Right lobe of liver (tissue), 6 donors: ENCODE measurements at regions not wholly inside any gene's neighbourhood (a gene's known extent, or its start where the extent isn't known, plus 50 kb on each side); places are given as distances from the start of the nearest gene placed in this dataset.

Experiments
- ATAC-seq, 4 donors: fragments of 200-7000 bp; cut with Tn5 transposase; one replicate each; pipeline ENCODE4 v1.9.1; 2020; ENCODE audit warnings: mild to moderate bottlenecking in 4 of 4, moderate library complexity in 4 of 4
- DNase-seq, 3 donors: peaks; one replicate each; pipeline ENCODE4 v3.0.0-alpha.2; 2020
- H3K27ac ChIP-seq, 3 donors: fragments of 200-600 bp; one replicate each; pipeline ENCODE4 v1.8.0; 2022
- H3K27me3 ChIP-seq, 2 donors: fragments of 200-600 bp; one replicate each; pipeline ENCODE4 v1.8.0; 2022
- H3K36me3 ChIP-seq, 4 donors: fragments of 200-600 bp; sonication (generic) in 1 of 4; one replicate each; pipeline versions ENCODE4 v1.5.1 to v1.8.0; 2017 to 2022; ENCODE audit warnings: control low read depth in 1 of 4
- H3K4me1 ChIP-seq, 4 donors: fragments of 200-600 bp; sonication (generic) in 1 of 4; one replicate each; pipeline versions ENCODE4 v1.5.1 to v1.8.0; 2017 to 2022; ENCODE audit warnings: control low read depth in 1 of 4
- H3K4me3 ChIP-seq, 3 donors: fragments of 200-600 bp; one replicate each; pipeline ENCODE4 v1.8.0; 2022
- H3K9me3 ChIP-seq, 4 donors: fragments of 200-600 bp; sonication (generic) in 1 of 4; one replicate each; pipeline versions ENCODE4 v1.5.1 to v1.8.0; 2017 to 2022; ENCODE audit warnings: control low read depth in 1 of 4
- POLR2A ChIP-seq: fragments of 450-650 bp; IDR thresholded peaks from one replicate; pipeline ENCODE4 v1.6.1; 2017; ENCODE audit warnings: antibody characterized with exemption, mild to moderate bottlenecking
- WGBS: methylation state at CpG from one replicate; pipeline ENCODE4 v1.1.6; 2018; ENCODE audit warnings: low coverage, low lambda C conversion rate; ENCODE audit not compliant: insufficient coverage; ENCODE audit errors: missing lambda C conversion rate; 5-methylcytosine and 5-hydroxymethylcytosine counted together
- intact Hi-C, 2 donors: fragments of 100-400 bp; cut with DNase I; formaldehyde crosslinking; loops; one replicate each; pipeline versions ENCODE4 v1.11.2 to v1.14.1; 2022
- TF ChIP-seq, protein P1 (sequence below), 4 donors: fragments of 200-600 bp in 3 of 4; fragments of 450-650 bp in 1 of 4; IDR thresholded peaks; one replicate each; pipeline versions ENCODE4 v1.5.1 to v1.8.0; 2016 to 2022; ENCODE audit warnings: antibody characterized with exemption in 4 of 4, mild to moderate bottlenecking in 2 of 4
- donor health status: DM: no; HTN: yes; CAD: no.
- donor health status: DM: no; HTN: no; CAD: no.
- donor health status: DM: no; HTN: no; CAD: no.
- donor health status: DM: no; HTN: yes; CAD: no.
- donor health status: DM: no; HTN: yes; CAD: no.

DNA sequence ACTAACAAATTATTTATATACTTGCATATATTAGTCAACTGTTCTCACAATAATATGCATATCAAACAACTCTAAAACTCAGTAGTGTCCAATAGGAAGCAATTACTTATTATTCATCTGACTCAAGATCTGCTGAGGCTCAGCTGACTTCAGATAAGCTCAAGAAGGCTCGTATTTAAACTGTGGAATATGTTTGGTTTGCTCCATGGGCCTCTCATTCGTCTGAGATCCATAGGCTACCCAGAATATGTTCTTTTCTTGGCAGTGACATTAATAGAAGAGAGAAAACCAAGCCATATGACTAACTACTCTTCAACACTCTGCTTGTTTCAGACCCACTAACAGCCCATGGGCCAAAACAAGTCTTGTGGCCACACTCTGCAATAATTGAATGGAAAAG lies 107.7 kb upstream of the MAP2 start:
- Histone ChIP-seq H3K4me3 (no peak overlapping the region), H3K9me3 (no peaks in the 10 kb centered on the region), H3K27ac (no peak overlapping the region), H3K36me3 (no peaks in the 10 kb centered on the region), H3K4me1 (no peaks in the 10 kb centered on the region), H3K27me3 (no peaks in the 10 kb centered on the region)
- intact Hi-C loops: no loop called here
- no peak for DNase-seq
- ATAC-seq: no peak
- TF ChIP-seq POLR2A: no peak
- TF ChIP-seq, protein P1, sequence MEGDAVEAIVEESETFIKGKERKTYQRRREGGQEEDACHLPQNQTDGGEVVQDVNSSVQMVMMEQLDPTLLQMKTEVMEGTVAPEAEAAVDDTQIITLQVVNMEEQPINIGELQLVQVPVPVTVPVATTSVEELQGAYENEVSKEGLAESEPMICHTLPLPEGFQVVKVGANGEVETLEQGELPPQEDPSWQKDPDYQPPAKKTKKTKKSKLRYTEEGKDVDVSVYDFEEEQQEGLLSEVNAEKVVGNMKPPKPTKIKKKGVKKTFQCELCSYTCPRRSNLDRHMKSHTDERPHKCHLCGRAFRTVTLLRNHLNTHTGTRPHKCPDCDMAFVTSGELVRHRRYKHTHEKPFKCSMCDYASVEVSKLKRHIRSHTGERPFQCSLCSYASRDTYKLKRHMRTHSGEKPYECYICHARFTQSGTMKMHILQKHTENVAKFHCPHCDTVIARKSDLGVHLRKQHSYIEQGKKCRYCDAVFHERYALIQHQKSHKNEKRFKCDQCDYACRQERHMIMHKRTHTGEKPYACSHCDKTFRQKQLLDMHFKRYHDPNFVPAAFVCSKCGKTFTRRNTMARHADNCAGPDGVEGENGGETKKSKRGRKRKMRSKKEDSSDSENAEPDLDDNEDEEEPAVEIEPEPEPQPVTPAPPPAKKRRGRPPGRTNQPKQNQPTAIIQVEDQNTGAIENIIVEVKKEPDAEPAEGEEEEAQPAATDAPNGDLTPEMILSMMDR (IDR thresholded peaks at IDR 0.05): no peak
- 24% methylated on average over 2 of the region's 2 CpGs for WGBS

GRCh38 chr2:209321076-209321475 lies 102.8 kb upstream of the MAP2 start:
- intact Hi-C loops: no loop called here
- H3K9me3 ChIP-seq: no peaks in the 10 kb centered on the region
- ATAC-seq (no peak), DNase-seq (no peak)
- no peak overlapping the region for H3K27ac ChIP-seq
- WGBS: 54% methylated on average over 3 of the region's 3 CpGs
- H3K4me3 ChIP-seq: no peak overlapping the region
- no peaks in the 10 kb centered on the region for H3K27me3 ChIP-seq
- H3K36me3 ChIP-seq: no peaks in the 10 kb centered on the region
- TF ChIP-seq, protein P1 (IDR thresholded peaks at IDR 0.05): no peak
- no peak for TF ChIP-seq POLR2A
- no peaks in the 10 kb centered on the region for H3K4me1 ChIP-seq

GRCh38 chr2:209321581-209321980 lies 102.3 kb upstream of the MAP2 start:
- H3K27me3 ChIP-seq: no peaks in the 10 kb centered on the region
- no peak for ATAC-seq
- intact Hi-C loops: no loop called here
- H3K36me3 ChIP-seq: no peaks in the 10 kb centered on the region
- no peak for TF ChIP-seq POLR2A
- TF ChIP-seq, protein P1 (IDR thresholded peaks at IDR 0.05): no peak
- DNase-seq: no peak
- 81% methylated on average over 3 of the region's 3 CpGs for WGBS
- no peak overlapping the region for H3K4me3 ChIP-seq
- no peaks in the 10 kb centered on the region for H3K4me1 ChIP-seq
- no peaks in the 10 kb centered on the region for H3K9me3 ChIP-seq
- H3K27ac ChIP-seq: no peak overlapping the region

GRCh38 chr2:209322041-209322440 lies 101.8 kb upstream of the MAP2 start:
- Histone ChIP-seq H3K4me1 (no peaks in the 10 kb centered on the region), H3K27ac (no peak overlapping the region), H3K4me3 (no peak overlapping the region), H3K36me3 (no peaks in the 10 kb centered on the region), H3K9me3 (no peaks in the 10 kb centered on the region), H3K27me3 (no peaks in the 10 kb centered on the region)
- 42% methylated on average over 1 of the region's 1 CpG for WGBS
- ATAC-seq: no peak
- DNase-seq: no peak
- TF ChIP-seq, protein P1 (IDR thresholded peaks at IDR 0.05): no peak
- no peak for TF ChIP-seq POLR2A
- intact Hi-C loops: no loop called here

DNA sequence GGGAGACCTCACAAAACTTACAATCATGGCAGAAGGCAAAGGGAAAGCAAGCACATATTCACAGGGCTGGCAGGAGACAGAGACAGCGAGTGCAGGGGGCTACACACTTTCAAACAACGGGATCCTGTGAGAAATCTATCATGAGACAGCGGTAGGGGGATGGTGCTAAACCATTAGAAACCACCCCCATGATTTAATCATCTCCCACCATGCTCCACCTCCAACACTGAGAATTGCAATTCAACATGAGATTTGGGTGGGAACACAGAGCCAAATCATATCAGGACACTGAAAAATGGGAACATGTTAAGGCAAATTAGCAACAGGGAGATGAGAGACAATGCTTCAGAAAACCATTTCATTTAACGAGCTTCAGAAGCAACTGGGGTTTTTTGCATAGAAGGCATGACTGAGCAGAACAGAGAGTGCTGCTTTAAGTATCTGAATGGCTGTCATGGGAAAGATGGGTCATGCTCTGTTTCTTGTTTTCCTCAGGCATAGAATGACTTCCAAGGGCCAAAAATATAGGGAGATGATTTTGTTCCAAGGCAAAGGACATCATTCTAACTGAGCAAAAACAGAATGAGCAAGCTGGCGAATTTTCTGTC lies 100.8 kb upstream of the MAP2 start:
- no peaks in the 10 kb centered on the region for H3K4me1 ChIP-seq
- TF ChIP-seq POLR2A: no peak
- TF ChIP-seq, protein P1 (IDR thresholded peaks at IDR 0.05): no peak
- DNase-seq (no peak), ATAC-seq (no peak)
- H3K4me3 ChIP-seq: no peak overlapping the region
- no peak overlapping the region for H3K27ac ChIP-seq
- intact Hi-C loops: no loop called here
- H3K27me3 ChIP-seq: no peaks in the 10 kb centered on the region
- 50% methylated on average over 5 of the region's 5 CpGs for WGBS
- no peaks in the 10 kb centered on the region for H3K36me3 ChIP-seq
- no peaks in the 10 kb centered on the region for H3K9me3 ChIP-seq
